ENCODE measurements at regions not wholly inside any gene's neighbourhood (a gene's known extent, or its start where the extent isn't known, plus 50 kb on each side); places are given as distances from the start of the nearest gene placed in this dataset.
"Not testable (repeated sequence)": the region's sequence is repeated elsewhere in the genome, so short reads cannot be mapped to it uniquely, and the experiment has no call there.

GRCh38 chr20:23299673-23300050 is 50.9 kb upstream of the NXT1 start:
- no peak for DNase-seq (ENCODE audit: low spot score)

- peak; percentile 63 for DNase-seq (ENCODE audit: low spot score)
Observed at GRCh38 chr20:23298926-23299672, 51.5 kb upstream of the NXT1 start.

GRCh38 chr20:23298155-23298554 is 52.4 kb upstream of the NXT1 start:
- no peak for DNase-seq (ENCODE audit: low spot score)

- no peak for DNase-seq (ENCODE audit: low spot score)
Observed at GRCh38 chr20:23296841-23297701, 53.5 kb upstream of the NXT1 start.

GRCh38 chr20:23295934-23296333 is 54.7 kb upstream of the NXT1 start:
- no peak for DNase-seq (ENCODE audit: low spot score)

- no peak for DNase-seq (ENCODE audit: low spot score)
Observed at GRCh38 chr20:23294671-23295070, 55.9 kb upstream of the NXT1 start.

- no peak for DNase-seq (ENCODE audit: low spot score)
Observed at GRCh38 chr20:23294166-23294565, 56.4 kb upstream of the NXT1 start.

- DNase-seq (ENCODE audit: low spot score) = no peak
Observed at GRCh38 chr20:23293689-23294088, 56.9 kb upstream of the NXT1 start.

GRCh38 chr20:23292311-23292710 is 58.3 kb upstream of the NXT1 start:
- DNase-seq (ENCODE audit: low spot score) = not testable (repeated sequence)

GRCh38 chr20:23291575-23292240 is 58.9 kb upstream of the NXT1 start:
- no peak for DNase-seq (ENCODE audit: low spot score)

GRCh38 chr20:23290761-23291574 is 59.6 kb upstream of the NXT1 start:
- DNase-seq (ENCODE audit: low spot score) = no peak

GRCh38 chr20:23289724-23290395 is 60.7 kb upstream of the NXT1 start:
- no peak for DNase-seq (ENCODE audit: low spot score)

GRCh38 chr20:23289249-23289648 is 61.3 kb upstream of the NXT1 start:
- no peak for DNase-seq (ENCODE audit: low spot score)

GRCh38 chr20:23287354-23288190 is 63.0 kb upstream of the NXT1 start:
- no peak for DNase-seq (ENCODE audit: low spot score)

- DNase-seq (ENCODE audit: low spot score) = no peak
Observed at GRCh38 chr20:23286346-23286745, 64.2 kb upstream of the NXT1 start.

- DNase-seq (ENCODE audit: low spot score) = no peak
Observed at GRCh38 chr20:23285536-23285935, 65.1 kb upstream of the NXT1 start.

GRCh38 chr20:23284009-23284408 is 66.6 kb upstream of the NXT1 start:
- DNase-seq (ENCODE audit: low spot score) = no peak

GRCh38 chr20:23283096-23283850 is 67.3 kb upstream of the NXT1 start:
- no peak for DNase-seq (ENCODE audit: low spot score)

- no peak for DNase-seq (ENCODE audit: low spot score)
Observed at GRCh38 chr20:23282546-23282945, 68.0 kb upstream of the NXT1 start.

GRCh38 chr20:23282111-23282510 is 68.5 kb upstream of the NXT1 start:
- DNase-seq (ENCODE audit: low spot score) = no peak

Measured in COLO829 (cell line).